ENCODE measurements at regions not wholly inside any gene's neighbourhood (a gene's known extent, or its start where the extent isn't known, plus 50 kb on each side); places are given as distances from the start of the nearest gene placed in this dataset.

DNA sequence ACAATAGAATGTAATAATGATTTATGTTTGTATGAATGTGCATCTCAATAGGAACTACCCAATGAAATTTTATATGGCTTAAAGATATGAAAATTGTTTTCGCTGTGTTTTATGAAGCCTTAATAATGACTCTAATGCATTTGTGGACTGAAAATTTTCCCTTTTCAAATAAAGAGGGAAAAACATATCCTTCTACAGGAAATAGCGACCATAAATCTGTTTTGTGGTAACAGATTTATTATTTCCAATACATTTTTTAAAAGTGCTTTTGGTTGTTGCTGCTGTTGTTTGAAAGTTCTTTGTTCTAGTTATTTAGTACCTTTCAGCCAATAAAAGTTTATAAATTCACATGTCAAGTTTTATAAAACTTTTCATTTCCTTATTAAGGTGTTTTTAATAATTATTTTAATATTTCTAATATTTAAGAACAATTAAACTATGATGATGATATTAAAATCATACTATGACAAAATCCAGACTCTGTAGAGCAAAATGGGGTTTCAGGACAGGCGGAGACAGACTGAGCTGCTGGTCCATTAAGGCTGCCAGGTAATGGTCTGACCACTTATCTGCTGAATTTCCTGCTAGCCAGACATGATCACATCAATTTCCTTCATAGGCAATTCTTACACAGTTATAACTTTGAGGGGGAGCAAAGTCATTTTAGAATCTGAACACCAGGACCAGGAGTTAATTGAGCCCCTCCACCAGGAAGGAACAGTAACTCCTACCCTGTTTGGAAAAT, 65.7 kb upstream of the NEUROD1 start:
- dilution Hi-C loops (cut with MboI; ENCODE audit: extremely low pct_ligation_motif_present, low sequenced_read_pairs), result no loop called here
- no peak overlapping the region for H2AFZ ChIP-seq (ENCODE audit: low read depth, low read length)
- peak; percentile 15 for FAIRE-seq

More for the DNA sequence above, 65.7 kb upstream of the NEUROD1 start:
- peak; percentile 64 for DNase-seq (ENCODE audit: low read depth, low spot score)
- Histone ChIP-seq H3K36me3 (ENCODE audit: control insufficient read depth in 2 of 2, extremely low read depth in 1 of 2, insufficient read depth in 2 of 2, low read length in 2 of 2) (no peaks in the 10 kb centered on the region), H3K9me3 (replicated peaks; ENCODE audit: control insufficient read depth, insufficient read depth, low read length) (no peaks in the 10 kb centered on the region), H4K20me1 (replicated peaks; ENCODE audit: control insufficient read depth, extremely low read depth, insufficient read depth, low read length) (no peaks in the 10 kb centered on the region), H3K27me3 (ENCODE audit: control insufficient read depth in 2 of 2, insufficient read depth in 2 of 2, low read length in 2 of 2) (no peaks in the 10 kb centered on the region), H3K27ac (ENCODE audit: insufficient read depth, low read depth, low read length) (no peak overlapping the region), H3K4me3 (replicated peaks in 1 of 3; ENCODE audit: insufficient read depth in 1 of 3, low read depth in 1 of 3, low read length in 3 of 3) (no peak overlapping the region), H3K9me1 (replicated peaks; ENCODE audit: control insufficient read depth, extremely low read depth, insufficient read depth, low read length) (no peaks in the 10 kb centered on the region), H3K4me1 (ENCODE audit: control insufficient read depth, extremely low read depth, insufficient read depth, low read length) (peaks cover 15% of the 10 kb centered on the region), H3K9ac (replicated peaks; ENCODE audit: extremely low read depth, insufficient read depth, low read length) (no peak overlapping the region), H3K4me2 (ENCODE audit: insufficient read depth, low read length) (no peak overlapping the region), H3K79me2 (ENCODE audit: control insufficient read depth, insufficient read depth, low read length) (no peaks in the 10 kb centered on the region)
- TF ChIP-seq, protein P1, sequence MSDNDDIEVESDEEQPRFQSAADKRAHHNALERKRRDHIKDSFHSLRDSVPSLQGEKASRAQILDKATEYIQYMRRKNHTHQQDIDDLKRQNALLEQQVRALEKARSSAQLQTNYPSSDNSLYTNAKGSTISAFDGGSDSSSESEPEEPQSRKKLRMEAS (IDR thresholded peaks at IDR 0.05; ENCODE audit: insufficient read depth, insufficient read length), result no peak
- TF ChIP-seq GATA2 (IDR thresholded peaks at IDR 0.05; ENCODE audit: insufficient read depth, insufficient read length, low read depth, low read length) (no peak), MYC (IDR thresholded peaks at IDR 0.05; ENCODE audit: low read depth, low read length) (no peak), JUN (IDR thresholded peaks at IDR 0.05; ENCODE audit: borderline replicate concordance, insufficient read depth, insufficient read length, low read depth) (no peak), EZH2 (IDR thresholded peaks at IDR 0.05; ENCODE audit: borderline replicate concordance, low read depth, low read length, severe bottlenecking) (no peak), POLR2A (IDR thresholded peaks at IDR 0.05; ENCODE audit: low read depth, low read length) (no peak), FOS (IDR thresholded peaks at IDR 0.05; ENCODE audit: borderline replicate concordance, insufficient read depth, low read length) (no peak), POLR2AphosphoS5 (IDR thresholded peaks at IDR 0.05; ENCODE audit: insufficient read depth, low read depth, low read length) (no peak)
- TF ChIP-seq, protein P2, sequence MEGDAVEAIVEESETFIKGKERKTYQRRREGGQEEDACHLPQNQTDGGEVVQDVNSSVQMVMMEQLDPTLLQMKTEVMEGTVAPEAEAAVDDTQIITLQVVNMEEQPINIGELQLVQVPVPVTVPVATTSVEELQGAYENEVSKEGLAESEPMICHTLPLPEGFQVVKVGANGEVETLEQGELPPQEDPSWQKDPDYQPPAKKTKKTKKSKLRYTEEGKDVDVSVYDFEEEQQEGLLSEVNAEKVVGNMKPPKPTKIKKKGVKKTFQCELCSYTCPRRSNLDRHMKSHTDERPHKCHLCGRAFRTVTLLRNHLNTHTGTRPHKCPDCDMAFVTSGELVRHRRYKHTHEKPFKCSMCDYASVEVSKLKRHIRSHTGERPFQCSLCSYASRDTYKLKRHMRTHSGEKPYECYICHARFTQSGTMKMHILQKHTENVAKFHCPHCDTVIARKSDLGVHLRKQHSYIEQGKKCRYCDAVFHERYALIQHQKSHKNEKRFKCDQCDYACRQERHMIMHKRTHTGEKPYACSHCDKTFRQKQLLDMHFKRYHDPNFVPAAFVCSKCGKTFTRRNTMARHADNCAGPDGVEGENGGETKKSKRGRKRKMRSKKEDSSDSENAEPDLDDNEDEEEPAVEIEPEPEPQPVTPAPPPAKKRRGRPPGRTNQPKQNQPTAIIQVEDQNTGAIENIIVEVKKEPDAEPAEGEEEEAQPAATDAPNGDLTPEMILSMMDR (IDR thresholded peaks at IDR 0.05; ENCODE audit: extremely low read depth in 1 of 2, insufficient read depth in 1 of 2, low read depth in 1 of 2, low read length in 2 of 2), result no peak
- intact Hi-C loops (cut with micrococcal nuclease), result no loop called here
- ChIA-PET CTCF (interaction anchor here (0.9 to 1.6 kb wide), 4 partner anchors 72 to 158 kb away, joined by 3 to 12 read pairs (median 4); no protein-coding TSS in a partner anchor), POLR2A (no interaction called here)
- BruUV-seq (replicated peaks), result no TSS peak

Measured in endothelial cell of umbilical vein (primary cell).